Activated T-cell treated with anti-CD3 and anti-CD28 coated beads for 24 hours (primary cell): ENCODE measurements at regions not wholly inside any gene's neighbourhood (a gene's known extent, or its start where the extent isn't known, plus 50 kb on each side); places are given as distances from the start of the nearest gene placed in this dataset.
"Not testable (repeated sequence)": the region's sequence is repeated elsewhere in the genome, so short reads cannot be mapped to it uniquely, and the experiment has no call there.

ENCODE experiments used
- DNase-seq: peaks from one replicate; pipeline ENCODE4 v3.0.0-alpha.2; 2020; ENCODE audit warnings: low read depth

DNA sequence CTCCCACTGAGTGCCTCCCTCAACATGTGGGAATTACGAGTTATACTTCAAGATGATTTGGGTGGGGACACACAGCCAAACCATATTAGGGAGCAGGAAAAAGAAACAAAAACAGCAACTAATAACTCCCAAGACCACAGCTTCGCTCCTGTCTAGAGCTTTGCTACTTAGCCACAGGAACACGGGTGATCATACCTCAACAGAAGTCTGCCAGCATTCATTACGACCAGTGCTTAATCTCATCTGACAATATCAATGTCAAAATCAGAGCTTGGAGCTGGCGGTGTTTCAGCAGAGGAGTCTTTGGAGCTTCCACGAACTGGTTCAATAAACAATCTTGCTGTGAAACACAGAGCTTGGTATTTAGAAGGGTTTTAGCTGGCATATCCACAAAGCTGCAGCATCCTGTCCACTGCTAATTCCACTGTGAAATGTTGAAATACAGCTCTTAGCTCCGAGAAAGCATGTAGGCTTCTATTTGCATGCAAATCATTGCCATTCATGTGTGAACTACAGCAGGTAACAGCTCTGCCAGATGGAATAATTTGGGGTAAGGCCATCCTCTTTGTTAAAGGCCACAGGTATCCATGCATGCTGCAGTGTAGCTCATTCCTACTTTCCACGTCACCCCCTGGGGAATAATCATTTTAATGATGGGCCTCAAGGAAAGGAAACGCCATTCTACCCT, 128.4 kb upstream of the GOT2 start:
- no peak for DNase-seq

DNA sequence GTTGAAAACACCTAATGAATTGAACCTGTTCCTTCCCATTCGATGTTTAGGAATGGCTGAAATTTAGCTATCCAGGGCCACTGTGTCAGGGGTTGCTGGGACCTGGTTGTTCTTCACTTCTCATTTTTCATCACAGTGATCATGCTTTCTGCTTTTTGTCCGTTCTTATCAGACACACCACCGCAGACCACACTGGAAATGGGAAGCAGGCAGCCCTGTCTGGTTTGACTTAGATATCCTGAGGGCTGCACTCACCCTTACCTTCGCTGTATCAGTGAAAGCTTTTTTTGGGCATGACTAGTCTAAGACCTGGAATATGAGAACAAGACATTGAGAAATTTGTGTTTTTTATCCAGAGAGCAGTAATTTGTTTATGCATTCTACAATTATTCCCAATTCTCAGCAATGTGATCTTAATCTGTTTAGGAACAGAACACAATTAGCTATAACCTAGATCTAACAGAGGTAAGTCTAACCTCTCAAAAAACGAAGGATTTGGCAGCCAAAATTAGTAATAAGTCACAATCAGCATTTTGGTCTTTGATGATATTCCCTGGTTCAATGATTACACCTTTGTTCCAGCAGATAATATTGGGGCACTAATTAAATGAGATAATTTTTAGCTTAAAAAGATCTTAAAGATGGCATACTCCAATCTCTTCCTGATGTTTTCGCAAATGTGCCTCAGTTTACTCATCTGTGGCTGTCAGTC, 126.0 kb upstream of the GOT2 start:
- DNase-seq = no peak

- DNase-seq = not testable (repeated sequence)
These were observed 124.5 kb upstream of the GOT2 start for GRCh38 chr16:58858577-58858976.

DNA sequence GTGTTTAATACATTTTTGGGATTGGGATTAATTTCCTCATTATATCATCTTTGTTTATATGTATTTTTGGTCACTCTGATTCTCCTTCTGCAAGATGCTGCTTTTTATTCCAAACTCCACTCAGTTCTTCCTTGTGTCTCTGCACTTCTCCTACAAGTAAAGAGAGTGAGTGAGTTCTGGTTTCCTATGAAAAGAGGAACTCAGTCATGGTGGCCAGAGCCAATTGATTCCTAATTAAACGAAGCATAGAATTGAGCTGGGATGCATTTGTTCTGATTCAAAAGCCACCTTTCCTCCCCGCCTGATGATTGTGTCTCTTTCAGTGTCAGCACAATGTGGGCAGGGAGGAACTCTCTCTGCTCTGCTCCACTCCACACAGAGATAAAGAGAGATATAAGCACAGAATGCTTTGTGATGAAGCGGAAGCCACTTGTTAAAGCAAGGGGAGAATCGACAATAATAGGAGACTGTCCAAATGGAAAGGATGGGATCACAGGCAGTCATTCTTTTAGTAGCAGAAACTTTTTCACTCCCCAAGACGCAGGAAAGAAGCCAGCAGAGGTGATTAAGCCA, 121.3 kb upstream of the GOT2 start:
- no peak for DNase-seq

GRCh38 chr16:58853854-58854791, 120.0 kb upstream of the GOT2 start:
- DNase-seq = no peak

- no peak for DNase-seq
These were observed 116.5 kb upstream of the GOT2 start for GRCh38 chr16:58850678-58851020.

GRCh38 chr16:58850019-58850677, 116.0 kb upstream of the GOT2 start:
- DNase-seq = no peak

- no peak for DNase-seq
These were observed 114.5 kb upstream of the GOT2 start for GRCh38 chr16:58848662-58849002.

DNA sequence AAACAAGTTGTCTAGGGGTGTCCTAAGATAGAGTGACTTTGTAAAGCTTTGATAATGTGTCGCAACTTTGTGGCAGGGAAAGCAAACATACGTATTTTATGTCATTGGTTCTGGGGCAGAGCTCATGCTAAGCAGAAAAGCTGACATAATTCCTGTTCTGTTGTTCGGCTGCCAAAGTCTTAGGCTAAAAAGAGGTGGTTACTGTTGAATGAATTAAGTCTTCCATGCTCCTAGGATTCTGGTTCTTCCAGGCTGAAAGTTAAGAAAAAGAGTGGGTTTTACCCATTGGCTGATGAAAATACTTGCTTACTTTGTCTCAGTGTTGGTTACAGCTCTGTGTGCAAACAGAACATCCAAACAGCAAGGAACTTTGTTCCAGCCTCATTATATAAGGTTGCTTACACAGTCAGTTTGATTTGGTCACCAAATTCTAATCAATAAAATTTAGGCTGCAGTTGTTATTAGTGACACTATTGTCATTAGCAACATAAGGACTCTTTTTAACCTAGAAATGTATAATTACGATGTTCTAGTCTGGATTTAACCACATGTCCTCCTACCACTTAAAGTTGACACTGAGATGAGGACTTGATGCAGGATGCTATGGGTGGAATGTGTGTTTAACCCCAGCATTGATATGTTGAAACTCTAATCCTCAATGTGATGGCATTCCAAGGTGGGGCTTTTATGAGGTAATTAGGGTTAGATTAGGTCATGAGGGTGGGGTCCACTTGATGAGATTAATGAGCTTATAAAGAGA, 114.0 kb upstream of the GOT2 start:
- DNase-seq = no peak

DNA sequence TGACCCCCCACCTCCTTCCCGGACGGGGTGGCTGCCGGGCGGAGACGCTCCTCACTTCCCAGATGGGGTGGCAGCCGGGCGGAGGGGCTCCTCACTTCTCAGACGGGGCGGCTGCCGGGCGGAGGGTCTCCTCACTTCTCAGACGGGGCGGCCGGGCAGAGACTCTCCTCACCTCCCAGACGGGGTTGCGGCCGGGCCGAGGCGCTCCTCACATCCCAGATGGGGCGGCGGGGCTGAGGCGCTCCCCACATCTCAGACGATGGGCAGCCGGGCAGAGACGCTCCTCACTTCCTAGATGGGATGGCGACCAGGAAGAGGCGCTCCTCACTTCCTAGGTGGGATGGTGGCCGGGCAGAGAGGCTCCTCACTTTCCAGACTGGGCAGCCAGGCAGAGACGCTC, 112.1 kb upstream of the GOT2 start:
- not testable (repeated sequence) for DNase-seq

DNA sequence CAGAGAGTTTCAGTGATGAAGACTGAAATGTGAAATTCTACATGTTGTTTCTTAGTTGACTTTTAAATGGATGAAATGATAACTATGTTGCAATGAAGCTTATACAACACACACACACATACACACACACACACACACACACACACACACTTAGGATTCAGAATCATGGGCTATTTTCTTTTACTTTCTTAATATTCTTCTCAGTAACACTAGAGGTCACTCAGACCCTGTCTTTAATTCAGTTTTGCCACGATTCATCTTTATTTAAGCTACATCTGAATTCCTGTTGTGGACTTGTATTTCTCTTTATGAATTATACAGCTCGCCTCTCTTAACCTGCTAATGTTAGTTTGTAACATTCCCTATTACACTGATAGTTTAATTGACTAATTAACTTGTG, 109.6 kb upstream of the GOT2 start:
- DNase-seq = no peak

DNA sequence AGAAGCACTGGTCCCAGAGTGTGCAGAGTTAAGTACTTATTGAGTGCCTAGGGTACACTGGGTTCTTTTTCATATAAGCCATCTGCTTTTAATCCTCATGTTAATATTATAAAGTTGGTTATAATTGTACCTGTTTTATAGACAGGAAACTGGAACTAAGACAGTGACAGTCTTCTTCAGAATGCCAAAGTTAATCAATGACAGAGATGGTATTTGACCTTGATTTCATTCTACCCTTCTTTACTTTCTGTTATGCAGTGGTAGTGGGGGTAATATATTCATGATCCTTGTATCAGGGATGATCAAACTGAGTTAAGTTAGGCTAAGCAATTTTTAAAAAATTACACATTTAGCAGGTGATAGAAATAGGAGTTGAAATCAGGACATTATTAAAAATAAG, 108.6 kb upstream of the GOT2 start:
- DNase-seq = no peak

GRCh38 chr16:58842156-58842555, 108.0 kb upstream of the GOT2 start:
- DNase-seq = no peak

GRCh38 chr16:58837950-58838349, 103.8 kb upstream of the GOT2 start:
- DNase-seq = no peak

GRCh38 chr16:58836427-58836826, 102.3 kb upstream of the GOT2 start:
- no peak for DNase-seq

GRCh38 chr16:58832386-58832895, 98.3 kb upstream of the GOT2 start:
- no peak for DNase-seq

- no peak for DNase-seq
These were observed 97.3 kb upstream of the GOT2 start for GRCh38 chr16:58831386-58831785.

GRCh38 chr16:58828901-58829545, 94.9 kb upstream of the GOT2 start:
- no peak for DNase-seq

- DNase-seq = no peak
These were observed 90.1 kb upstream of the GOT2 start for GRCh38 chr16:58824201-58824600.

DNA sequence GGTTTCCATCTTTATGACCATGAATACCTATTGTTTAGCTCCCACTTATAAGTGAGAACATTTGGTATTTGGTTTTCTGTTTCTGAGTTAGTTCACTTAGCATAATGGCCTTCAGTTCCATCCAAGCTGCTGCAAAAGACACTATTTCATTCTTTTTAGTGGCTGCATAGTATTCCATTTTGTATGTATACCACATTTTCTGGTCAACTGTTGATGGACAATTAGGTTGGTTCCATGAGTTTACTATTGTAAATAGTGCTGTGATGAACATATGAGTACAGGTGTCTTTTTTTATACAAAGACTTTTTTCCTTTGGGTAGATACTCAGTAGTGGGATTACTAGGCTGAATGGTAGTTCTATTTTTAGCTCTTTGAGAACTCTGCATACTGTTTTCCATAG, 87.8 kb upstream of the GOT2 start:
- DNase-seq = no peak

DNA sequence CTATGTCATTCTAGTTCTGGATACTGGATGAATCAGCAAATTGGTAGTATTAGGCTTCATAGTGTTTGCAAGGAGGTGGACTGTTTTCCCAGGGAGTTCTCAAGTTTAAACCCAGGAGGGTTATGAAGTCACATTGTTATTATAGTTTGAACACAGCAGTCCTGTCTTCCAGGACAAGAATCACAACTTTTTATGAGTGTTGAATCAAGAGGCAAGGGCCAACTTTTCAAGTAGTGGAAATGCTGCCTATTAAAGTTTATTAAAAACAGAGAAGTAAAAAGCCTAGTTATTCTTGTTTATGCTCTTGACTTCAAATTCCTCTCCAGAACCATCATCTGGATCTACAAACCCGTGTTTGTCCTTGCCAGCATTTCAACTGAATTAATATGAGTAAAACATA, 86.3 kb upstream of the GOT2 start:
- DNase-seq = no peak
